Adrenal gland (tissue), 9 donors: ENCODE measurements at regions not wholly inside any gene's neighbourhood (a gene's known extent, or its start where the extent isn't known, plus 50 kb on each side); places are given as distances from the start of the nearest gene placed in this dataset.
"Not testable (repeated sequence)": the region's sequence is repeated elsewhere in the genome, so short reads cannot be mapped to it uniquely, and the experiment has no call there.

Source experiments
- DNase-seq, 7 donors: peaks; one replicate each; pipeline ENCODE4 v3.0.0-alpha.2; 2019 to 2020
- H3K27ac ChIP-seq, 5 donors: fragments of 200-600 bp; sonication (generic) in 4 of 5; 1 replicate in 3 of 5; 2 replicates in 2 of 5; pipeline versions ENCODE4 v1.5.1 to v1.8.0; 2016 to 2020; ENCODE audit warnings: mild to moderate bottlenecking in 1 of 5
- H3K27me3 ChIP-seq: fragments of 200-600 bp; 2 replicates; pipeline ENCODE4 v1.8.0; 2021
- H3K36me3 ChIP-seq, 2 donors: fragments of 200-600 bp; replicated peaks in 1 of 2; 1 replicate in 1 of 2; 2 replicates in 1 of 2; pipeline versions ENCODE4 v1.5.1 to v1.8.0; 2018 to 2022
- H3K4me1 ChIP-seq, 2 donors: fragments of 200-600 bp; replicated peaks in 1 of 2; 1 replicate in 1 of 2; 2 replicates in 1 of 2; pipeline versions ENCODE4 v1.5.1 to v1.8.0; 2018 to 2021
- H3K4me3 ChIP-seq, 4 donors: fragments of 200-600 bp; sonication (generic) in 3 of 4; one replicate each; pipeline ENCODE4 v1.5.1; 2016 to 2018
- H3K9me3 ChIP-seq, 3 donors: fragments of 200-600 bp; sonication (generic) in 1 of 3; replicated peaks in 1 of 3; 1 replicate in 2 of 3; 2 replicates in 1 of 3; pipeline versions ENCODE4 v1.5.1 to v1.8.0; 2016 to 2021
- POLR2A ChIP-seq, 2 donors: fragments of 450-650 bp; IDR thresholded peaks; one replicate each; pipeline ENCODE4 v1.6.1; 2017; ENCODE audit warnings: antibody characterized with exemption in 2 of 2, mild to moderate bottlenecking in 2 of 2, moderate library complexity in 1 of 2
- WGBS, 4 donors: extraction: QIAGEN DNeasy Blood & Tissue Kit in 2 of 4; methylation state at CpG; one replicate each; pipeline versions ENCODE4 v1.1.5 to v1.1.7; 2013 to 2017; 5-methylcytosine and 5-hydroxymethylcytosine counted together
- intact Hi-C, 2 donors: fragments of 100-400 bp; cut with DNase I; formaldehyde crosslinking; loops; one replicate each; pipeline versions ENCODE4 v1.14.1 to v1.15.0; 2022 to 2023
- TF ChIP-seq, protein P1 (sequence below), 6 experiments: fragments of 450-650 bp in 4 of 6; fragments of 200-600 bp in 2 of 6; sonication (generic) in 1 of 6; IDR thresholded peaks; 1 replicate in 5 of 6; 2 replicates in 1 of 6; pipeline versions ENCODE4 v1.5.1 to v1.8.0; 2016 to 2021; ENCODE audit warnings: antibody characterized with exemption in 6 of 6, mild to moderate bottlenecking in 2 of 6, moderate library complexity in 1 of 6
- donor health status: healthy with polysubstance abuse.
- donor health status: Bipolar disorder and iron deficiency.
- donor health status: DM: yes; HTN: yes; CAD: no.
- donor health status: DM: no; HTN: no; CAD: no.
- donor health status: DM: no; HTN: no; CAD: no.

DNA sequence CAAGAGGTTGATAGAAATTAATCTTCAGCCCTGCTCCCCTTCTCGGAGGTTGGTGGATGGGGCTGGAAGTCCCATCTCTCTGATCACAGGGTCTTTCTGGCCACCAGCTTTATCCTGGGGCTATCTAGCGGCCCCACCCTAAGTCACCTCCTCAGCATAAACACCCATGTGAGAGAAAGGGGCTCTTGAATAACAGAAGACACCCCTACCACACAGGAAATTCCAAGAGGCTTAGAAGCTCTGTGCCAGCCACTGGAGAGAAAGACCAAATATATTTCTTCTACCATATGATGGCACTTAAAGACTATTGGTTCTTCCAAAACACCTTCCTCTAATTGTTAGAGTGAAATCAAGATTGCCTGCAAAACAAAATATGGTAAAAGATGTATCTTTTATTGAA lies 219.7 kb downstream of the VAPA start:
- no peak for DNase-seq
- peaks cover 4% of the 10 kb centered on the region for H3K27me3 ChIP-seq
- no peaks in the 10 kb centered on the region for H3K36me3 ChIP-seq
- TF ChIP-seq POLR2A (IDR thresholded peaks at IDR 0.05) = no peak
- TF ChIP-seq, protein P1, sequence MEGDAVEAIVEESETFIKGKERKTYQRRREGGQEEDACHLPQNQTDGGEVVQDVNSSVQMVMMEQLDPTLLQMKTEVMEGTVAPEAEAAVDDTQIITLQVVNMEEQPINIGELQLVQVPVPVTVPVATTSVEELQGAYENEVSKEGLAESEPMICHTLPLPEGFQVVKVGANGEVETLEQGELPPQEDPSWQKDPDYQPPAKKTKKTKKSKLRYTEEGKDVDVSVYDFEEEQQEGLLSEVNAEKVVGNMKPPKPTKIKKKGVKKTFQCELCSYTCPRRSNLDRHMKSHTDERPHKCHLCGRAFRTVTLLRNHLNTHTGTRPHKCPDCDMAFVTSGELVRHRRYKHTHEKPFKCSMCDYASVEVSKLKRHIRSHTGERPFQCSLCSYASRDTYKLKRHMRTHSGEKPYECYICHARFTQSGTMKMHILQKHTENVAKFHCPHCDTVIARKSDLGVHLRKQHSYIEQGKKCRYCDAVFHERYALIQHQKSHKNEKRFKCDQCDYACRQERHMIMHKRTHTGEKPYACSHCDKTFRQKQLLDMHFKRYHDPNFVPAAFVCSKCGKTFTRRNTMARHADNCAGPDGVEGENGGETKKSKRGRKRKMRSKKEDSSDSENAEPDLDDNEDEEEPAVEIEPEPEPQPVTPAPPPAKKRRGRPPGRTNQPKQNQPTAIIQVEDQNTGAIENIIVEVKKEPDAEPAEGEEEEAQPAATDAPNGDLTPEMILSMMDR (IDR thresholded peaks at IDR 0.05) = no peak
- no peak overlapping the region for H3K27ac ChIP-seq
- peaks cover 0 to 15% of the 10 kb centered on the region in 2 donors for H3K4me1 ChIP-seq
- H3K4me3 ChIP-seq = no peak overlapping the region
- WGBS, 4 donors = 94 to 97% (median 96%) methylated on average over 2 of the region's 2 CpGs
- no peaks in the 10 kb centered on the region for H3K9me3 ChIP-seq
- intact Hi-C loops = no loop called here

DNA sequence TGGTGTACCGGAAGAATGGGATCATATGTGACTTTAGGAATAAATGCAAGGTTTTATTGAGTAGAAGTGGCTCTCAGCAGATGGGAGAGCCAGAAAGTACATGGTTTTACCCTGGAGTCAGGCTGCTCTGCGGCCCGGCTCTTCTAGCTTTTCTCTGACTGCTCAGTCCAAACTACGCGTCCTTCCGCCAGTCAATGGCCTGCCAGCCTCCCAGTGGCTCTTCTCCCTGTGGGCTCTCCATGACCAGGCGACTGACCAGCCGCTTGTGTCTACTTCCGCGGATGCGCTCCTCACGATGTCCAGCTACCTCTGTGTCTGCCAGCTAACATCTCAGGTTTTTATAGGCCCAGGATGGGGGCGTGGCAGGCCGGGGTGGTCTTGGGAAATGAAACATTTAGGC lies 220.4 kb downstream of the VAPA start:
- H3K36me3 ChIP-seq = no peaks in the 10 kb centered on the region
- H3K9me3 ChIP-seq = no peaks in the 10 kb centered on the region
- intact Hi-C loops = no loop called here
- WGBS, 4 donors = 92 to 93% (median 92%) methylated on average over 9 to 14 of the region's 14 CpGs
- no peak for DNase-seq
- H3K4me1 ChIP-seq = peaks cover 0 to 15% of the 10 kb centered on the region in 2 donors
- no peak overlapping the region for H3K27ac ChIP-seq
- no peak for TF ChIP-seq POLR2A (IDR thresholded peaks at IDR 0.05)
- TF ChIP-seq, protein P1 (IDR thresholded peaks at IDR 0.05) = no peak
- H3K27me3 ChIP-seq = peaks cover 4% of the 10 kb centered on the region
- no peak overlapping the region for H3K4me3 ChIP-seq

DNA sequence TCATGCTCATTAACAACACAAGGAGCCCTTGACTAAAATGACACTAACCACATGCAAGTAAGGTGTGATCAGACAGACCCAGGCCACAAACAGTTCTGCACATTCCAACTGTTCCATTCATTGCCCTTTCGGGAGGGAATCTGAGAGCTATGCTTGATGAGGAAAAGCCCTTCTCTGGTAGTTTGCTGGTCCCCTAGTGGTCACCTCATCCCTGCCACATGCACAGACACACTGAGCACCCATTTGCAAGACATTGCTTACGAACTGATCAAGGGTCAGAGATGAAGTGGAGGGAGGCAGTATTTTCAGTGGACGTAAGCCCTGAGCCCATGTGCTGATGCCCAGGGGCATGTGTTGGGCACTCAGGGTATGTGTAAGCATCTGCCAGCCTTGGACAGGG lies 220.9 kb downstream of the VAPA start:
- H3K27ac ChIP-seq, H3K36me3 ChIP-seq, H3K9me3 ChIP-seq, DNase-seq, intact Hi-C loops, H3K4me3 ChIP-seq, H3K27me3 ChIP-seq: not testable (repeated sequence)
- peaks cover 0 to 15% of the 10 kb centered on the region in 2 donors for H3K4me1 ChIP-seq
- 92 to 98% (median 92%) methylated on average over 2 of the region's 3 CpGs; no CpG with 5 or more reads in 1 of the 4 donors for WGBS, 4 donors

DNA sequence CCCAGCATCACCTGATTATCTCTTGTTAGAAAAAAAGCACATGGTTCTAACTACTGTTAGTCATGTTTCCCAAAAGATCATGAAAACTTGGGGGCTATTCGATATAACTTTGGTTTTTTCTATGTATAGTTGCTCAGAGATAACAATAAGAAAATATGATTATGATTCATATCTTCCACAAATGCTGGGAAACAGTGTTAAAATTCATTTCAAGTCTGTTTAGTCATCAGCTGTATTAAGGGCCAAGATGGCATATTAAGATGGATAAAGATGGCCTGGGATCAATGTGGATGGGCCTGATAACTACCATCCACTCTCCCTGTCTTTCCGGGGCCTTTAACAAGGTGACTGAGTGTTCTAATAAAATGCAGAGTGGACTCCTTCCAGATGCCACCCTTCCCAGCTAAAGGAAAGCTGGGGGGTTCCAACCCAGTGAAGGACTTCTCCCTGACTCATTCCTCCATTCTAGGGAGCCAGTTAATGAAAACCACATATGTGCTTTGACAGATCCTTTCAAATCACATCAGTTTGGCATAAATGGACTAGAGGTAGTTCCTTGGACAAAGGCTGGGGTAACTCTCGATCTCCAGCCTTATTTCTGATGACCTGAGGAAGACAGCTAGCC lies 221.6 kb downstream of the VAPA start:
- H3K27ac ChIP-seq = no peak overlapping the region
- H3K9me3 ChIP-seq = no peaks in the 10 kb centered on the region
- H3K4me1 ChIP-seq = peaks cover 0 to 15% of the 10 kb centered on the region in 2 donors
- peaks cover 4% of the 10 kb centered on the region for H3K27me3 ChIP-seq
- intact Hi-C loops = no loop called here
- WGBS, 4 donors = 82 to 88% (median 87%) methylated on average over 2 to 3 of the region's 3 CpGs
- no peaks in the 10 kb centered on the region for H3K36me3 ChIP-seq
- H3K4me3 ChIP-seq = no peak overlapping the region
- DNase-seq = no peak
- TF ChIP-seq, protein P1 (IDR thresholded peaks at IDR 0.05) = no peak
- TF ChIP-seq POLR2A (IDR thresholded peaks at IDR 0.05) = no peak

DNA sequence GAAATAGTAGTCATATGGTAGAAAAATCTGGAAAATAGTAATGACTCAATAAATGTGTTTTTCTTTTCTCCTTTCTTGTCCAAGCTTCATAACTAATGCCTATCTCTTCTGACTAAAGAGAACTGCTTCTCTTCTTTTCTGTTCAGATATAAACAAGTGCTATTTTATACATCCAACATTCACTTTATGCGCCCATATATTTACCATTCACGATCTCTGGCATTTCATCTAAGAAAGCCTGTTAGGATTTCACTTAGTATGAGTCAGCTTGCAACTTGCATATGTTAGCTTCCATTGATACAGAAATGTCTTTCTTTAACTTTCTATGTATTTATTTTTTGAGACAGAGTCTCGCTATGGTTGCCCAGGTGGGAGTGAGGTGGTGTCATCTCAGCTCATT lies 224.9 kb downstream of the VAPA start:
- Histone ChIP-seq H3K4me1 (no peaks in the 10 kb centered on the region), H3K27ac (no peak overlapping the region), H3K36me3 (no peaks in the 10 kb centered on the region), H3K27me3 (peaks cover 4% of the 10 kb centered on the region), H3K4me3 (no peak overlapping the region), H3K9me3 (no peaks in the 10 kb centered on the region)
- TF ChIP-seq, protein P1 (IDR thresholded peaks at IDR 0.05) = no peak
- no peak for TF ChIP-seq POLR2A (IDR thresholded peaks at IDR 0.05)
- WGBS, 4 donors = 88 to 96% (median 92%) methylated on average over 3 of the region's 3 CpGs
- intact Hi-C loops = no loop called here
- no peak for DNase-seq
